Duodenal mucosa (tissue), 2 donors: ENCODE measurements at regions not wholly inside any gene's neighbourhood (a gene's known extent, or its start where the extent isn't known, plus 50 kb on each side); places are given as distances from the start of the nearest gene placed in this dataset.

ENCODE experiments used
- H3K27ac ChIP-seq: one replicate; pipeline ENCODE4 v1.7.0; 2013; ENCODE audit warnings: low read depth, low read length
- H3K27me3 ChIP-seq, 2 donors: one replicate each; pipeline ENCODE4 v1.7.0; 2013; ENCODE audit warnings: low read length in 2 of 2, control low read depth in 1 of 2; ENCODE audit not compliant: insufficient read depth in 2 of 2, control insufficient read depth in 1 of 2
- H3K36me3 ChIP-seq, 2 donors: one replicate each; pipeline ENCODE4 v1.7.0; 2013; ENCODE audit warnings: low read length in 2 of 2, control low read depth in 1 of 2; ENCODE audit not compliant: insufficient read depth in 2 of 2, control insufficient read depth in 1 of 2
- H3K4me1 ChIP-seq, 2 donors: one replicate each; pipeline ENCODE4 v1.7.0; 2013; ENCODE audit warnings: low read length in 2 of 2, control low read depth in 1 of 2; ENCODE audit not compliant: insufficient read depth in 2 of 2, control insufficient read depth in 1 of 2
- H3K4me3 ChIP-seq, 2 donors: one replicate each; pipeline ENCODE4 v1.7.0; 2013; ENCODE audit warnings: low read length in 2 of 2, low read depth in 1 of 2
- H3K9ac ChIP-seq, 2 donors: one replicate each; pipeline ENCODE4 v1.7.0; 2013; ENCODE audit warnings: low read length in 2 of 2, low read depth in 1 of 2
- H3K9me3 ChIP-seq, 2 donors: one replicate each; pipeline ENCODE4 v1.7.0; 2013; ENCODE audit warnings: low read length in 2 of 2, control low read depth in 1 of 2; ENCODE audit not compliant: control insufficient read depth in 1 of 2

GRCh38 chr12:82121545-82121944, 236.6 kb downstream of the CCDC59 start:
- no peaks in the 10 kb centered on the region for H3K36me3 ChIP-seq
- peaks cover 0 to 6% of the 10 kb centered on the region in 2 donors for H3K4me1 ChIP-seq
- H3K9ac ChIP-seq: no peak overlapping the region
- H3K4me3 ChIP-seq: no peak overlapping the region
- H3K27me3 ChIP-seq: no peaks in the 10 kb centered on the region
- no peaks in the 10 kb centered on the region for H3K9me3 ChIP-seq
- H3K27ac ChIP-seq: no peak overlapping the region

GRCh38 chr12:82120901-82121300, 237.3 kb downstream of the CCDC59 start:
- H3K27me3 ChIP-seq: no peaks in the 10 kb centered on the region
- H3K4me3 ChIP-seq: no peak overlapping the region
- H3K9ac ChIP-seq: no peak overlapping the region
- H3K9me3 ChIP-seq: no peaks in the 10 kb centered on the region
- peaks cover 0 to 6% of the 10 kb centered on the region in 2 donors for H3K4me1 ChIP-seq
- H3K36me3 ChIP-seq: no peaks in the 10 kb centered on the region
- H3K27ac ChIP-seq: no peak overlapping the region

- Histone ChIP-seq H3K36me3 (no peaks in the 10 kb centered on the region), H3K27me3 (no peaks in the 10 kb centered on the region), H3K4me1 (no peaks in the 10 kb centered on the region), H3K27ac (no peak overlapping the region), H3K4me3 (no peak overlapping the region), H3K9me3 (no peaks in the 10 kb centered on the region), H3K9ac (no peak overlapping the region)
Measured at GRCh38 chr12:82109243-82109642, 248.9 kb downstream of the CCDC59 start.

GRCh38 chr12:82108615-82109014, 249.6 kb downstream of the CCDC59 start:
- Histone ChIP-seq H3K4me1 (no peaks in the 10 kb centered on the region), H3K27ac (no peak overlapping the region), H3K36me3 (no peaks in the 10 kb centered on the region)

GRCh38 chr12:82099216-82099615, 259.0 kb downstream of the CCDC59 start:
- no peak overlapping the region for H3K4me3 ChIP-seq
- no peaks in the 10 kb centered on the region for H3K9me3 ChIP-seq
- no peaks in the 10 kb centered on the region for H3K27me3 ChIP-seq
- no peaks in the 10 kb centered on the region for H3K36me3 ChIP-seq
- no peaks in the 10 kb centered on the region for H3K4me1 ChIP-seq
- H3K9ac ChIP-seq: no peak overlapping the region
- no peak overlapping the region for H3K27ac ChIP-seq

More at GRCh38 chr12:82108615-82109014, 249.6 kb downstream of the CCDC59 start:
- Histone ChIP-seq H3K27me3 (no peaks in the 10 kb centered on the region), H3K9ac (no peak overlapping the region), H3K4me3 (no peak overlapping the region), H3K9me3 (no peaks in the 10 kb centered on the region)

- H3K4me3 ChIP-seq: no peak overlapping the region
- no peak overlapping the region for H3K9ac ChIP-seq
- no peaks in the 10 kb centered on the region for H3K9me3 ChIP-seq
Measured at GRCh38 chr12:82097877-82098276, 260.3 kb downstream of the CCDC59 start.

GRCh38 chr12:82097438-82097837, 260.7 kb downstream of the CCDC59 start:
- Histone ChIP-seq H3K36me3 (no peaks in the 10 kb centered on the region), H3K27me3 (no peaks in the 10 kb centered on the region), H3K9me3 (no peaks in the 10 kb centered on the region), H3K4me3 (no peak overlapping the region), H3K9ac (no peak overlapping the region), H3K4me1 (no peaks in the 10 kb centered on the region), H3K27ac (no peak overlapping the region)

More at GRCh38 chr12:82097877-82098276, 260.3 kb downstream of the CCDC59 start:
- Histone ChIP-seq H3K27ac (no peak overlapping the region), H3K27me3 (no peaks in the 10 kb centered on the region), H3K36me3 (no peaks in the 10 kb centered on the region), H3K4me1 (no peaks in the 10 kb centered on the region)

GRCh38 chr12:82090165-82090564, 268.0 kb downstream of the CCDC59 start:
- no peaks in the 10 kb centered on the region for H3K27me3 ChIP-seq
- no peak overlapping the region for H3K27ac ChIP-seq
- H3K9ac ChIP-seq: no peak overlapping the region
- no peaks in the 10 kb centered on the region for H3K36me3 ChIP-seq
- H3K9me3 ChIP-seq: no peaks in the 10 kb centered on the region
- no peaks in the 10 kb centered on the region for H3K4me1 ChIP-seq
- H3K4me3 ChIP-seq: no peak overlapping the region

GRCh38 chr12:82089369-82090121, 268.6 kb downstream of the CCDC59 start:
- H3K4me1 ChIP-seq: no peaks in the 10 kb centered on the region

GRCh38 chr12:82082501-82082900, 275.7 kb downstream of the CCDC59 start:
- Histone ChIP-seq H3K27me3 (no peaks in the 10 kb centered on the region), H3K4me1 (no peaks in the 10 kb centered on the region), H3K9me3 (no peaks in the 10 kb centered on the region), H3K36me3 (no peaks in the 10 kb centered on the region), H3K4me3 (no peak overlapping the region), H3K27ac (no peak overlapping the region), H3K9ac (no peak overlapping the region)

More at GRCh38 chr12:82089369-82090121, 268.6 kb downstream of the CCDC59 start:
- Histone ChIP-seq H3K27ac (no peak overlapping the region), H3K4me3 (no peak overlapping the region), H3K9me3 (no peaks in the 10 kb centered on the region), H3K36me3 (no peaks in the 10 kb centered on the region), H3K9ac (no peak overlapping the region), H3K27me3 (no peaks in the 10 kb centered on the region)
